Eye (tissue), 1 donor: ENCODE measurements at regions not wholly inside any gene's neighbourhood (a gene's known extent, or its start where the extent isn't known, plus 50 kb on each side); places are given as distances from the start of the nearest gene placed in this dataset.

Experiments used
- DNase-seq: peaks from one replicate; pipeline ENCODE4 v3.0.0-alpha.2; 2015

- DNase-seq = no peak
These were observed 63.7 kb upstream of the HPCAL1 start for GRCh38 chr2:10238991-10239485.

- DNase-seq = peak; percentile 67
These were observed 63.1 kb upstream of the HPCAL1 start for GRCh38 chr2:10239561-10239967.

- DNase-seq = no peak
These were observed 62.5 kb upstream of the HPCAL1 start for GRCh38 chr2:10240161-10240681.

DNA sequence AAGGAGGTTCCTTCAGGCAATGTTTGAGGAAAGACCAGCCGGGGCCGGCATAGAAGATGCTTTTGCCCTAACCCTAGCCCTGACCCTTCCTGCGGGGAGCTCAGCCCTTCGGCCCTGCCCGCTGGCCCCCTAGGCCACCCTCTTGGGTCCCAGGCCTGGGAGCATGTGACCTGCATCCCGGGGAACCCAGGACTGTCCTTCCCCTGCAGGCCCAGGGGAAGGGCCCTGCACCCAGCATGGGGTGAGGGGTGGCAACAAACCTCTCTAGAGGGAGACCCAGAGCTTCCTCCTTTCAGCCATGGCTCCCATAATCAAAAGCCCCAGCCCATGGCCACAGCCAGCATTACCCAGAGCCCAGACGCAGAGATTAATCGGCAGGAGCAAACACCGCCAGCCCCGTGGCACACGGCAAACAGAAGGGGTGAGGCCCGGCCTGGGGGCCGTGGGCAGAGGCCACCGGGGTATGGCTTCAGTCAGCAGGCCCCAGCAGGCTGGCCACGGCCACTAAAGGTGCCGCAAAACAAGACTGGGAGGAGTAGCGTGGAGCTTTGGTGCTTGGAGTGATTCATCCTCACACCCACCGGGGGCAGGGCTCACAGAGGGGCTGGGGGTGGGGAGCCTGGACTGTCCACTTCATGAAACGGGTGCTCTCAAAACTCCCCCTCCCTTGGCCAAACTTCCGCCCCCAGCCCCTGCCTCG lies 61.6 kb upstream of the HPCAL1 start:
- no peak for DNase-seq

DNA sequence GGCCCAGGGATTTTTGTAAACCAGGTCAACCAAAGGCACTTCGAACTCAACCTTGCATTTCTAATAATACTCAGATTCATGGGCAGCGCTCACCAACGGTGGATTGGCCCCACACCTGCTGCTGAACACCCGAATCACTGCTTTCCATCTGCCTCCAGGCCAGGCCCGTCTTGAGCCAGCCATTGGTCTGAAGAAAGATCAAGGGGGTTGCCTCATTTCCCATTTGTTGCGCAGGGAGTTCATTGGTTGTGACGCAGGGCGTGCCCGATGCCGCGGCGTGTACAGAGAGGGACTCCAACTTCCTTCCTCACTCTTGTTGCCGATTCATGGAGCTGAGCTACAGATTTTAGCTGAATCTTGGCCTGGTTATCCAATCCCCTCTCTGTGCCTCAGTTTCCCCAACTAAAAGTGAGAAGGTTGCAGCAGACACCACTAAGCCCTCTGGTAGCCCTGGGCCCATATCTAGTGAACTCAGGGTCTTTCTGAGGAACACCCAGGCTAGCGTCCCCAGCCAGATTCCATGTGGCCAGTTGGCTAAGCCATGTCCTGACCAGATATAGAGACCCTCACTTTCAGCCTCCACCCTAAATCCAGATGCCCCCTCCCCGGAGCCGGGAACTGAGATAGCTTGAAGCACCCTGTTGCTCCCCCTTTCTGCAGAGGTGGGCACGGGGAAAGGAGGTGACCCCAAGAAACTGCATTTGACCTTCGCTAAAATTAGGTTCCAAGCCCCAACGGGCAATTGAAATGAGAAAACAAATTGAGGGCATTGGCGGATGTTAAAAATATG lies 60.9 kb upstream of the HPCAL1 start:
- no peak for DNase-seq

DNA sequence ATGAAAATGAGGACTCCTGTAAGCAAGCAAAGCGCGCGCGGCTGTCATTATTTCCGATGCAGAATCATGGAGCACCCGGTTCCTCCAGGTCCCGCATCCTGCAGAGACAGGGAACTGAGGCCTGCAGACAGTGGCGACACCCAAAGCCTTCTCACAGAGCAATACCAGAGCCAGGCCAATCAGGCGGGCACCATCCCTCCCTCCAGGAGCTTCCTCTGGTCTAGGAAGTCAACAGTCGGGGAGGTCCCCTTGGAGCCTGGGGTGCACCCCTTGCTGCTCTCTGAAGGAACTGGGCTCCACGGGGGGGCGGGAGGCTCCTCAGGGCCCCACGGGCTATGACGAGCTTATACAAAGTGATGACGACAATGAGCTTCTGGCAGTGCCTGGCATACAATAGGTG lies 60.3 kb upstream of the HPCAL1 start:
- DNase-seq = no peak

DNA sequence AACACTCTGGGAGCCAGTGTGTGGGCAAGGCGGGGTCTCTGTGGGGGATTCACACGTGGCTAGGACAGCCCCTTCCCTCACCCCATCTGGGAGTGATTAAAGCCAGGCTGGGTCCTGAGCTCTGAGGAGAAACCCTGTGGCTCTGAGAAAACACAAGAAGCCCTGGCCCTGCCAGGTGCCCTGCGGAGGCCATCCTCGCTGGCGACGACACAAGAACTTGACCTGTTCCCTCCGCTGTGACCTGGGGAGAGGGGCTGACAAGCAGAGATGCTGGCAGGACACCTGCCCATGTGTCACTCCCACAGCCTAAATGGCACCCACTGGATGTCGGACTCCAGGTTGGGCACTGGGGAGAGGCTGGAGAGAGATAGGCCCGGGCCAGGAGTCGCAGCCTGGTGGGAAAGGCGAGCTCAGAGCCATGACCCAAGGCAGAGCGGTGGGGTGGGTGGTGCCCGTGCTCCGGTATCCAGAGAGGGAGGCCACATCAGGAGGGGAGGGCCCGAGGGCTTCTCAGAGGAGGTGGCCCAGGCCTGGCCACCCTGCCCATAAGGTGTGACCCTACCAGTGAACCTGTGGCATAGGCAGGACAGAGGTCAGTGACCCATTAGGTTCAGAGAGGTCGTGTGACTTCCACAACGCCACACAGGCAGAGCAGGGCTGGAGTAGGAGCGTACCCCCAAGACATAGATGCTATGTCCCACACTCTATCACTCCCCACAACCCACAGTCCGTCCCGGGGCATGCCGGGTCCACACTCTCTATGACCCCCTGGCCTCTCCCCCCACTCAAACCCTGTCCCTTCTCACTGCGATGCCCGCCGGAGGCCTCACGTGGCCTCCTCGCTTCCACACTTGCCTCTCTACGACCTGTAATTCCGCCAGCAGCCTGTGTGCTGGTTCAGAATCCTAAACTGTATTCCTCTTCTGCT lies 59.4 kb upstream of the HPCAL1 start:
- DNase-seq = no peak

DNA sequence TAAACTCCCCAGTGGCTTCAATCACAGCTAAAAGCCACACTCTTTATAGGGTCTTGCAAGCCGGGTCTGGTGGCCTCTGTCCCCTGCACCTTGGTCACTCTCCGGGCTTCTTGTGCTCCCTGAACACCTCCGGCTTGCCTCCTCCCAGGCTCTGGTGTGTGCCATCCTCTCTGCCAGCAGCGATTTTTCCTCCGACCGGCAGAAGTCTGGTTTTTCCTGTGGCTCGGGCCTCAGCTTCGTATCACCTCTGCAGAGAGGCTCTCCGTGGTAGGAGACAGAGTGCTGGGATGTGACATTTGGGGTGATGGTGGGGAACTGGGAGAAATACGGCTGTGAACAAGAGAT lies 58.8 kb upstream of the HPCAL1 start:
- DNase-seq = no peak

DNA sequence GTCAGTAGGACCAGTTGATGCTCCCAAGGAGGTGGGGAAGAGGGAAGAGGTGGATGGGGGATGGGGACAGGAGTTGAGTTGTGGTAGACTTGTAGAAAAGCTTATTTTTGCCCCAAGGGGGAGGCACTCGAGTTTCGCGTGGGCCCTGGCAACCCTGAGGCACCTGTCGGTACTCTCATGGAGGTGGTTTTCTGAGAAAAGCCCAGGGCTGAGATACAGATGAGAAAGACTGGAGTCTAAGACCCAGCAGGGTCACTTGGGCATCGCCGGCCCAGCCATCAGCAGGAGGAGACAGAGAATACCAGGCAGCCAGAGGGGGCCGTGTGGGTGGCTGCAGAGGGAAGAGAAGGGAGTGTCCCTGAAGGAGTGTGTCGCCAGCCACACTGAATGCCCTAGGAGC lies 57.7 kb upstream of the HPCAL1 start:
- no peak for DNase-seq

GRCh38 chr2:10245661-10246060 lies 57.0 kb upstream of the HPCAL1 start:
- no peak for DNase-seq

DNA sequence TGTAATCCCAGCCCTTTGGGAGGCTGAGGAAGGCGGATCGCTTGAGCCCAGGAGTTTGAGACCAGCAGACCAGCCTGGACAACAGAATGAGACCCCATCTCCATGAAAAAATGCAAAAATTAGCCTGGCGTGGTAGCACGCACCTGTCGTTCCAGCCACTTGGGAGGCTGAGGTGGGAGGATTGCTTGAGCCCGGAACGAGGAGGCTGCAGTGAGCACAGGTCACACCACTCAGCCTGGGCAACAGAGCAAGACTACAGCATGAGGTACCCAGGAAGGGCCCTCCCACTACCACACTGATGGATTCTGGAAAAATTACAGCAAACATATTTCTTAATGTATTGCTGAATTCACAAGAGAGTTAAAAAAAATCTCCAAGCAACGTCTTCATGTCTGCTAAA lies 56.3 kb upstream of the HPCAL1 start:
- DNase-seq = no peak

GRCh38 chr2:10246831-10247230 lies 55.9 kb upstream of the HPCAL1 start:
- DNase-seq = no peak

- no peak for DNase-seq
These were observed 52.9 kb upstream of the HPCAL1 start for GRCh38 chr2:10249798-10250197.

DNA sequence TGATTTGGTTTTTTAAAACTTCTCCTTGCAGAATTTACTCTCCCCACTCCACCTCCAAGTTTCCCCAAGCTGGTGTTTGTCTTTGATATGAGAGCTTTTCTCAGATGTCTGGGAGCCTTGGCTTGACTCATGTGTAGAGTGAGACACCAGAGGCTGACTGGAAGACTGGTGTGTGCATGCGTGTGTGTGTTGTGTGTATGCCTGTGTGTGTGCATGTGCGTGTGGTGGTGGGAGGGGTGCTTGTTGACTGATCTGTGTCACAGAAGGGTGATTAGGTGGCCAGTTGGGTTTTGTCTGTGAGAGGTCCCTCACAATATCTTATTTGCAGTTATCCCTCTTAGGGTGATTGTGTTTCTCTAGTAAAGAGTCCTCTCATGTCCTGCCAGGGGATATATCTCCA lies 50.5 kb upstream of the HPCAL1 start:
- DNase-seq = no peak

- no peak for DNase-seq
These were observed 50.0 kb upstream of the HPCAL1 start for GRCh38 chr2:10252661-10253060.
